ENCODE measurements at regions not wholly inside any gene's neighbourhood (a gene's known extent, or its start where the extent isn't known, plus 50 kb on each side); places are given as distances from the start of the nearest gene placed in this dataset.

DNA sequence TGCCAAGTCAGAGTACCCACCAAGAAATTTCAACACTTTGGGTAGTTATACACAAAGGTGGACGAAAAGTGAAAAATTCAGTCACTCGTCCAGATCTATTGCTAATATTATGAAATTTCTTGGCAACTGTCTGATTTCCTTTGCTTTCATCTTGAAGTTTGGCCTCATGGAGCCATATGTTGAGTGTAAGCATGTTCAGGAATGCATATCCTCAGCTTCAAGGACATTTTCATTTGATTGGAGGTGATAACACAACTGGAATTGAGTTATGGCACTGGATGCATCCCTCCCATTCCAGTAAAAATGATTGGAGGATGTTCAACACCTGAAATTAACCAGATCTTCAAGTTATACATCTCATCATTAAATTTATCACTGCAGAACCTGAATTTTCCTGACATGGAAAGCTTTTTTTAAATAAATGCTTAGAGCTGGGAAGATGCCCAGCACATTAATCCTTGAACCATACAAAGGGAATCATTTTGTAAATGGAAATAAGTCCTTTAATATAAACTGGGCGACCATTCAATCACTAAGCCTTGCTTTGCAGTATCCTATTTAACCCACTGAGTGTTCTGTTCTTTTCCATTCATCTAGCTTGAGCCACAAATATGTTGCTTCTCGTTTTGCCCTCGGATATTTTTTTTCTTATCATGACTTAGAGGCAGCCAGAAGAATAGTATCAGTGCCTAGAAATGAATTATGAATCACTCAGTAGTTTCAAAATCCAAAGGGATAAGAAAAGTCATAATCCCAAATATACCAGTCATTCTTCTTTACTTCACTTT is 273.7 kb upstream of the PIK3R1 start:
- TF ChIP-seq GATA2 (IDR thresholded peaks at IDR 0.05; ENCODE audit: low read depth, low read length) (no peak), GATA3 (IDR thresholded peaks at IDR 0.05; ENCODE audit: low read depth, low read length) (no peak)

- no peak for TF ChIP-seq GATA2 (IDR thresholded peaks at IDR 0.05; ENCODE audit: low read depth, low read length)
Measured at GRCh38 chr5:67935908-67936566, 279.5 kb upstream of the PIK3R1 start.

- TF ChIP-seq GATA3 (IDR thresholded peaks at IDR 0.05; ENCODE audit: low read depth, low read length) = no peak
- no peak for TF ChIP-seq GATA2 (IDR thresholded peaks at IDR 0.05; ENCODE audit: low read depth, low read length)
Measured at GRCh38 chr5:67934976-67935375, 280.6 kb upstream of the PIK3R1 start.

GRCh38 chr5:67925511-67925910 is 290.0 kb upstream of the PIK3R1 start:
- no peak for TF ChIP-seq GATA2 (IDR thresholded peaks at IDR 0.05; ENCODE audit: low read depth, low read length)
- TF ChIP-seq GATA3 (IDR thresholded peaks at IDR 0.05; ENCODE audit: low read depth, low read length) = no peak

DNA sequence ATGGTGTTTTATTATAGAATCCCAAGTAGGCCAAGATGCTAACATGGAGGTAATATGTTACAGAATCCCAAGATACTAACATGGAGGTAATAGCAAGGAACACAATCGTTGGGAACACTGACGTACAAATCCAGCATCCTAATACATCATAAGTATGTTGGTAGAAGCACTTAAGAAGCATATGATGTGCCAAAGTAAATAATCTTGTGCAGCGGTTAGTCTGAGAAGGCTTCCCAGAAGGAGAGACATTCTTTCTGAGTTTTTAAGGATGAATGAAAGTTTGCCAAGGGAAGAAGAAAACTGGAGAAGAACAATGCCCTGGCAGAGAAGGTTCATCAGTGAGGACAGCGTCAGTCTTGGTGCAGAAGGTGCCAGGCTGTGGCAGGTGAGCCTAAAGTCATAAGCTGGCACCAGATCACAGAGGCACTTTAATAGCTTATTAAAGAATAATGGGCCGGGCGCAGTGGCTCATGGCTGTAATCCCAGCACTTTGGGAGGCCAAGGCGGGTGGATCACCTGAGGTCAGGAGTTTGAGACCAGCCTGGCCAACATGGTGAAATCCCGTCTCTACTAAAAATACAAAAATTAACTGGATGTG is 294.5 kb upstream of the PIK3R1 start:
- TF ChIP-seq GATA3 (IDR thresholded peaks at IDR 0.05; ENCODE audit: low read depth, low read length) = no peak
- no peak for TF ChIP-seq GATA2 (IDR thresholded peaks at IDR 0.05; ENCODE audit: low read depth, low read length)

DNA sequence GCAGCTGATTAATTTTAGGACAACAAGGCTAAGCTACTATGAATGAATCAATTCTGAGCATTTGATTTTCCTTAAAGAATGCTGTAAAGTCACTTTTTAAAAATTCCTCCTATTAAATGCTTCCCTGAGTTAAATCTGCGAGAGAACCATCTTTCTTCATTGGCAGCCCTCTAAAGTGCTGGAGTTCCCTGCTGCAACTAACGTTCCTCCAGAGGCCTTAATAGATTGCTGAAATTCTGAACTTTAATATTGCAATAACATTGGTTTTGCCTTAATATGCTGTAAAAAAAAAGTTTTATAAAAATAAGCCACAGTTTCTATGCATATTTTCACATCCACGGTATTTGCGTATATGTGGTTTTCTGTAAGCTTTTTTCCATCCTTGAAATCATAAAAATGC is 298.0 kb upstream of the PIK3R1 start:
- TF ChIP-seq GATA3 (IDR thresholded peaks at IDR 0.05; ENCODE audit: low read depth, low read length) = no peak
- no peak for TF ChIP-seq GATA2 (IDR thresholded peaks at IDR 0.05; ENCODE audit: low read depth, low read length)

GRCh38 chr5:67910546-67910945 is 305.0 kb upstream of the PIK3R1 start:
- TF ChIP-seq GATA2 (IDR thresholded peaks at IDR 0.05; ENCODE audit: low read depth, low read length) (no peak), GATA3 (IDR thresholded peaks at IDR 0.05; ENCODE audit: low read depth, low read length) (no peak)

DNA sequence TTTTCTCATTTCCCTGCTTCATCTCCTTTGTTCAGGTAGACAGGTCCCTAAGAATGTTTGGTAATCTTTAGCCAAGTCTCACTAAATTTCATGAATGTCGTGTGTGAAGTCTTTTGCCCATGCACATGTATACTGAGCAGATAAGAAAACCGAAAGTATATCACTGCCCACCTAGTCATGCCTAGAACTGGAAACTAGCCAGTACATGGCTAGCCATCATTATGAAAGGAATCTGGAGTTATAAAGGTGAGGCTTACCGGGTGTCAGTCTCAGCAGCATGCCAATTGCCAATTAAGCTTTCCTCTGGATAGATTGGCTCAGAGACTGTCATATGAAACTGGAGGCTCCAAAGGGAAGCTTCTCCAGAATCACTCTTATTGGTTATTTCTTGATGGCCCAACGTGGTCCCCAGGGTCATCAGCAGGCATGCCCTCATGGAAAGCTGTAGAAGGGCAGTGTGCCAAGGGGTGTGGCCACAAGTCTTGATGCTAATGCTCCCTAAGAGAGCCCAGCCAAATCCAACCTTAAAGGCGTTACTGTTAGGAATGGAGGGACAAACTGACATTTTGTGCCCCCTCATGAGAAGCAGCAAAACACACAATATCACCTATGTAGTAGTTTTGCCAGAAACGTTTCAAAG is 307.3 kb upstream of the PIK3R1 start:
- TF ChIP-seq GATA2 (IDR thresholded peaks at IDR 0.05; ENCODE audit: low read depth, low read length) (no peak), GATA3 (IDR thresholded peaks at IDR 0.05; ENCODE audit: low read depth, low read length) (no peak)

DNA sequence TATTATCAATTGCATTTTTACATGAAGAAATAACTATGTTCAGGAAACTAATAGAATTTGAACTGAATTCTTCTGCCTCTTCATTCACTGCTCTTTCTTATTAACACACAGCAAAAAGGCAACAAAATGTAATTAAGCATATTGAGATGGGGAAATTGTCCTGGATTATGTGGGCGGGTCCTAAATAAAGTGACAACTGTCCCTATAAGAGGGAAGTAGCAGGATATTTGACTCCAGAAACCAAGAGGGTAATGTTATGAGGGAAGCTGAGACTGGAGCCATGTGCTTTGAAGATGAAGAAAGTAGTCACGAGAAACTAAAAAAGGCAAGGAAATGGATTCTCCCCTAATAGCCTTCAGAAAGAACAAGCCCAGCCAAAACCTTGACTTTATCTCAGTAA is 311.2 kb upstream of the PIK3R1 start:
- no peak for TF ChIP-seq GATA2 (IDR thresholded peaks at IDR 0.05; ENCODE audit: low read depth, low read length)
- no peak for TF ChIP-seq GATA3 (IDR thresholded peaks at IDR 0.05; ENCODE audit: low read depth, low read length)

DNA sequence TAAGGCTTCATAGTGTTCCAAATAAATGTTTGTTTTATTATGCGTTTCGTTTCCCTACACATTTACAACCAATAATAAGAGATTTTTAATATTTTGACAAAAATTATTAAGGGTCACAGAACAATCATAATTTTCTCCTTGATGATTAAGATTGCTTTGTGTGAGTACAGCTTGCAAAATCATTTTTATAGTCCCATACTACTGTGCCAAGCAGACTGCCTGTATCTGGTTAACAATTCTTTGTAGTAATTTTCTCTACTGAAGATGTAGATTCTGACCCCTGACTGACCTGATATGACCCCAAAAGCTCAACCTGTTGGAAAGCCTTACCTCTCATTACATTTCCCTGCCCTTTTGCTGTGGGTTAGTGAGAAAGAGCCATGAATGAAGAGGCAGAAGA is 311.9 kb upstream of the PIK3R1 start:
- TF ChIP-seq GATA2 (IDR thresholded peaks at IDR 0.05; ENCODE audit: low read depth, low read length) = no peak
- no peak for TF ChIP-seq GATA3 (IDR thresholded peaks at IDR 0.05; ENCODE audit: low read depth, low read length)

- TF ChIP-seq GATA3 (IDR thresholded peaks at IDR 0.05; ENCODE audit: low read depth, low read length) (no peak), GATA2 (IDR thresholded peaks at IDR 0.05; ENCODE audit: low read depth, low read length) (no peak)
Measured at GRCh38 chr5:67903121-67903520, 312.4 kb upstream of the PIK3R1 start.

GRCh38 chr5:67902497-67902830 is 313.1 kb upstream of the PIK3R1 start:
- TF ChIP-seq GATA2 (IDR thresholded peaks at IDR 0.05; ENCODE audit: low read depth, low read length) (no peak), GATA3 (IDR thresholded peaks at IDR 0.05; ENCODE audit: low read depth, low read length) (no peak)

GRCh38 chr5:67901814-67902496 is 313.6 kb upstream of the PIK3R1 start:
- TF ChIP-seq GATA3 (IDR thresholded peaks at IDR 0.05; ENCODE audit: low read depth, low read length) = no peak
- TF ChIP-seq GATA2 (IDR thresholded peaks at IDR 0.05; ENCODE audit: low read depth, low read length) = no peak

DNA sequence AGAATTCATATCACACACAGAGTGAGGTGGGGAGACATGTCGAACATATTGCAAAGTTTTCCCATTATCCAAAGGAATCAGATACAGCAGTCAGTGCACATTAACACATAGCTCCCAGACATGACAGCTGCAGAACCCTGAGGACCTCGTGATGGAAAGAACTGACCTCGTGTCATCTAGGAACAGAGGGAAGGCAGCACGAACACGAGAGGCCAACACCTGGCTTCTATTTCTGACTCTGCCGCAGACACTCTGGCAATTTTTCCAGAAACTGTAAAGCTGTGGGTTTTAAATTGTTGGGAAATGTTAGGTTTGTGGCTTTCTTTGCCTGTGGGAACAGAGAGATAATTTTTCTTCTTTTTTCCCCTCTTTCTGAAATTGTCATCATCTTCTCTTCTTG is 315.0 kb upstream of the PIK3R1 start:
- TF ChIP-seq GATA2 (IDR thresholded peaks at IDR 0.05; ENCODE audit: low read depth, low read length) (no peak), GATA3 (IDR thresholded peaks at IDR 0.05; ENCODE audit: low read depth, low read length) (no peak)
